ENCODE measurements at regions not wholly inside any gene's neighbourhood (a gene's known extent, or its start where the extent isn't known, plus 50 kb on each side); places are given as distances from the start of the nearest gene placed in this dataset.

DNA sequence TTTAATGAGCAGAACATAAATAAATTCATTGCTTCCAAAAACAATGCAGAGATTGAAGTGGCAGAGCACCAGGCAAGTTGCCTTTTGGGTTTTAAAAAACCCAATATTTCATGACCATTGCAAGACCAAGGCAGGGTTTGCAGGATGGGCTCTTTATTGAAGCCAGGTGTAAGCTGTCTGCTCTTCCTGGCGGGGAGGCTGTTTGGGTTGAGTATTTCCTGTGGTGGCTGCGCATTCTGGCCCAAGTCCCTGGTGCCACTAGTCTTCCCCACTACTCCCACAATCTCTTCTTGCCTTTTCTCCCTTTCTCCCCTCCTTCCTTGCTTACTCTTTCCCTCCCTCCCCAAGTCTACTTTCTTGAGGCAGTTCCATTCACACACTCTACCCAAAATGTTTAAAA is 116.4 kb downstream of the AKAP11 start:
- Histone ChIP-seq H3K36me3 (replicated peaks; ENCODE audit: insufficient read depth, low read depth) (no peaks in the 10 kb centered on the region), H4K20me1 (ENCODE audit: insufficient read depth, poor library complexity, severe bottlenecking) (no peaks in the 10 kb centered on the region), H3K27ac (no peak overlapping the region), H3K9me3 (ENCODE audit: low read depth) (no peaks in the 10 kb centered on the region), H3K79me2 (no peaks in the 10 kb centered on the region), H3K4me3 (no peak overlapping the region), H3K4me1 (ENCODE audit: insufficient read depth) (no peaks in the 10 kb centered on the region), H3K4me2 (no peak overlapping the region), H3K27me3 (no peaks in the 10 kb centered on the region), H2AFZ (no peak overlapping the region), H3K9me2 (replicated peaks; ENCODE audit: insufficient read depth) (no peaks in the 10 kb centered on the region)
- no peak for DNase-seq (ENCODE audit: low spot score)
- WGBS (ENCODE audit: low lambda C conversion rate, missing lambda C conversion rate): 84% methylated on average over 2 of the region's 2 CpGs
- TF ChIP-seq, protein P1, sequence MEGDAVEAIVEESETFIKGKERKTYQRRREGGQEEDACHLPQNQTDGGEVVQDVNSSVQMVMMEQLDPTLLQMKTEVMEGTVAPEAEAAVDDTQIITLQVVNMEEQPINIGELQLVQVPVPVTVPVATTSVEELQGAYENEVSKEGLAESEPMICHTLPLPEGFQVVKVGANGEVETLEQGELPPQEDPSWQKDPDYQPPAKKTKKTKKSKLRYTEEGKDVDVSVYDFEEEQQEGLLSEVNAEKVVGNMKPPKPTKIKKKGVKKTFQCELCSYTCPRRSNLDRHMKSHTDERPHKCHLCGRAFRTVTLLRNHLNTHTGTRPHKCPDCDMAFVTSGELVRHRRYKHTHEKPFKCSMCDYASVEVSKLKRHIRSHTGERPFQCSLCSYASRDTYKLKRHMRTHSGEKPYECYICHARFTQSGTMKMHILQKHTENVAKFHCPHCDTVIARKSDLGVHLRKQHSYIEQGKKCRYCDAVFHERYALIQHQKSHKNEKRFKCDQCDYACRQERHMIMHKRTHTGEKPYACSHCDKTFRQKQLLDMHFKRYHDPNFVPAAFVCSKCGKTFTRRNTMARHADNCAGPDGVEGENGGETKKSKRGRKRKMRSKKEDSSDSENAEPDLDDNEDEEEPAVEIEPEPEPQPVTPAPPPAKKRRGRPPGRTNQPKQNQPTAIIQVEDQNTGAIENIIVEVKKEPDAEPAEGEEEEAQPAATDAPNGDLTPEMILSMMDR (IDR thresholded peaks at IDR 0.05; ENCODE audit: poor library complexity): no peak
- TF ChIP-seq EZH2 (IDR thresholded peaks at IDR 0.05; ENCODE audit: borderline replicate concordance) (no peak), EZH2phosphoT487 (IDR thresholded peaks at IDR 0.05; ENCODE audit: low read depth, severe bottlenecking, unreplicated experiment) (no peak)

GRCh38 chr13:42389041-42389440 is 117.1 kb downstream of the AKAP11 start:
- Histone ChIP-seq H3K27ac (no peak overlapping the region), H3K4me3 (no peak overlapping the region), H3K9me2 (replicated peaks; ENCODE audit: insufficient read depth) (no peaks in the 10 kb centered on the region), H3K4me2 (no peak overlapping the region), H3K27me3 (no peaks in the 10 kb centered on the region), H2AFZ (no peak overlapping the region), H3K36me3 (replicated peaks; ENCODE audit: insufficient read depth, low read depth) (no peaks in the 10 kb centered on the region), H3K9me3 (ENCODE audit: low read depth) (no peaks in the 10 kb centered on the region), H3K79me2 (no peaks in the 10 kb centered on the region), H3K4me1 (ENCODE audit: insufficient read depth) (no peaks in the 10 kb centered on the region), H4K20me1 (ENCODE audit: insufficient read depth, poor library complexity, severe bottlenecking) (no peaks in the 10 kb centered on the region)
- TF ChIP-seq EZH2phosphoT487 (IDR thresholded peaks at IDR 0.05; ENCODE audit: low read depth, severe bottlenecking, unreplicated experiment): no peak
- DNase-seq (ENCODE audit: low spot score): no peak

GRCh38 chr13:42392180-42392579 is 120.2 kb downstream of the AKAP11 start:
- Histone ChIP-seq H3K9me3 (ENCODE audit: low read depth) (no peaks in the 10 kb centered on the region), H3K36me3 (replicated peaks; ENCODE audit: insufficient read depth, low read depth) (no peaks in the 10 kb centered on the region), H3K79me2 (no peaks in the 10 kb centered on the region), H3K4me3 (no peak overlapping the region), H4K20me1 (ENCODE audit: insufficient read depth, poor library complexity, severe bottlenecking) (no peaks in the 10 kb centered on the region), H3K27me3 (no peaks in the 10 kb centered on the region), H3K9me2 (replicated peaks; ENCODE audit: insufficient read depth) (no peaks in the 10 kb centered on the region), H2AFZ (no peak overlapping the region), H3K27ac (no peak overlapping the region), H3K4me1 (ENCODE audit: insufficient read depth) (no peaks in the 10 kb centered on the region), H3K4me2 (no peak overlapping the region)
- TF ChIP-seq EZH2phosphoT487 (IDR thresholded peaks at IDR 0.05; ENCODE audit: low read depth, severe bottlenecking, unreplicated experiment) (no peak), EZH2 (IDR thresholded peaks at IDR 0.05; ENCODE audit: borderline replicate concordance) (no peak)
- TF ChIP-seq, protein P1 (IDR thresholded peaks at IDR 0.05; ENCODE audit: poor library complexity): no peak
- DNase-seq (ENCODE audit: low spot score): no peak
- WGBS (ENCODE audit: low lambda C conversion rate, missing lambda C conversion rate): 81% methylated on average over 1 of the region's 1 CpG

DNA sequence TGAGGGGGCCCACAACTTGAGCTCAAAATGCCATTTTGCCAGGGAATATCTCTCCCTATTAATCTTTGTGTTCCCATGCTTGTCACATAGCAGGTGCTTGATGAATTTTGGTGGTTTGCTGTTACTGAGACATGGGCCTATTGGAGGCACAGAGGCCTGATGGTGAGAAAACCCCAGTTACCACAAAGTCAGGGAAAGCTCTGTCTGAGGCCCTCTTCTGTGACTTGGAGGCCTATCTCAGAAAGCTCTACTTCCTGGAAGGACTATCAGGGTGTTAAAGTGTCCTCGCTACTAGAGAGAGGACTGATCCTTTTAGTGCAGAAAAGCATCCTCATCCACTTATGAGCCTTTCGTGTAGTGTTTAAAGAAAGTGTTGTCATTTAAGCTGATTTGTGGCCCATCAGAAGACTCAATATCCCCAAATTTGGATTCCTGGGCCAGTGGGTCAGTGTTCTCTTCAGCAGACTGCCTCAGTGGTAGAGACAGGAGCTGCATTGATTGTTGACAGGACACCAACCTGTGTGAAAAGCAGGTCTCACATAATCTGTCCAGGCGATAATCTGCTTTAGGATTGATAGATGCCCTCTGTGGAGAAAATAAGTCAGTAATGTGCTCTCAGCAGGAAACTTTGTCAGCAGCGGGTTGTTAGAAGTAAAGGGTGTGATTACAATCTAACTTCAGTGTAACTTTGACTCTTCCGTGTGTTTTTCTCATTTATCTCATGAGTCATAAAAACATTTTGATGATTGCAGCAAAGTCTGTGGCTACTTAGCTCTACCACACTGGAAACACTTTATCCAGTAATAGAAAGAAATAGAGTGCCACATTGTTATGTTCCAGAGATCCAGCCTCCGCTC is 121.0 kb downstream of the AKAP11 start:
- TF ChIP-seq, protein P1 (IDR thresholded peaks at IDR 0.05; ENCODE audit: poor library complexity): no peak
- TF ChIP-seq EZH2phosphoT487 (IDR thresholded peaks at IDR 0.05; ENCODE audit: low read depth, severe bottlenecking, unreplicated experiment) (no peak), EZH2 (IDR thresholded peaks at IDR 0.05; ENCODE audit: borderline replicate concordance) (no peak)
- no peak overlapping the region for H3K27ac ChIP-seq
- H3K9me3 ChIP-seq (ENCODE audit: low read depth): no peaks in the 10 kb centered on the region
- no peak for DNase-seq (ENCODE audit: low spot score)
- no peaks in the 10 kb centered on the region for H3K9me2 ChIP-seq (replicated peaks; ENCODE audit: insufficient read depth)
- WGBS (ENCODE audit: low lambda C conversion rate, missing lambda C conversion rate): 87% methylated on average over 6 of the region's 6 CpGs
- no peaks in the 10 kb centered on the region for H3K79me2 ChIP-seq
- no peaks in the 10 kb centered on the region for H4K20me1 ChIP-seq (ENCODE audit: insufficient read depth, poor library complexity, severe bottlenecking)
- H2AFZ ChIP-seq: no peak overlapping the region
- H3K4me3 ChIP-seq: no peak overlapping the region
- no peaks in the 10 kb centered on the region for H3K36me3 ChIP-seq (replicated peaks; ENCODE audit: insufficient read depth, low read depth)
- no peaks in the 10 kb centered on the region for H3K4me1 ChIP-seq (ENCODE audit: insufficient read depth)
- H3K4me2 ChIP-seq: no peak overlapping the region
- no peaks in the 10 kb centered on the region for H3K27me3 ChIP-seq

Measured in hepatocyte (in vitro differentiated cells).